ENCODE measurements at regions not wholly inside any gene's neighbourhood (a gene's known extent, or its start where the extent isn't known, plus 50 kb on each side); places are given as distances from the start of the nearest gene placed in this dataset.

DNA sequence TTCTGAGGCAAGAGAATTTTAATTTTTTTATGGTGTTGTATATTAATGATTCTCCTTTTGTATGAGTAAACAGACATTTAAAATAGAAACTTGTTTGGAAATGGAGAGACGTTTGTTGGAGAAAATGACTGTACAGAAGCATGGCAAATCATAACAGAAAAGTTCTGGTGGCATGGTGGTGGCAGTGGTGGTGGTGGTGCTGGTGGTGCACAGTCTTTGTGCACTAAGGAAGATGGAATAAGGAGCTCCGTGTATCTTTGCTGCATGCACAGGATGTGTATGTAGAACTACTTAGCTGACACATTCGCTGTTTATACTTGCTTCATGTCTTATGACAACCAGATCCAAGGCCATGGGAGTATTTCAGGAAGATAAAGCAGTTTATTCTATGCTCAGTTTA is 294.9 kb downstream of the UTRN start:
- no peak for DNase-seq (ENCODE audit: low read depth)

DNA sequence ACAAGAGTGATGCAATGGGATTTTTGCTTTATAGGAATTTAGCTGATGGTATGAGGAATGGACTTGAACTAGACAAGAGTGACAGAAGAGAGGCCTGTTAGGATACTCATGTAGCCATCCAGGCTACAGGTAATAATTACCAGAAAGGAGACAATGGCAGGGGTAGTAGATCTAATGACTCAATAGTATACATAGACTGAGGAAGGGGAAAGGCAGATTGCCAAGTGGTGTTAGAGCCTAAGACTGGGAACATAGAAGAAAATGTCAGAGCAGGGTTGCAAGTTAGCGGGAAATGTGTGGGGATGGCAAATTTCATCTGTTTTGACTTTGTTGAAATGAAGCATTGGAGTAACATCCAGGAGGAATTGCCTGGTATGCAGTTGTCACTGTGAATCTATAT is 295.6 kb downstream of the UTRN start:
- DNase-seq (ENCODE audit: low read depth) = no peak

DNA sequence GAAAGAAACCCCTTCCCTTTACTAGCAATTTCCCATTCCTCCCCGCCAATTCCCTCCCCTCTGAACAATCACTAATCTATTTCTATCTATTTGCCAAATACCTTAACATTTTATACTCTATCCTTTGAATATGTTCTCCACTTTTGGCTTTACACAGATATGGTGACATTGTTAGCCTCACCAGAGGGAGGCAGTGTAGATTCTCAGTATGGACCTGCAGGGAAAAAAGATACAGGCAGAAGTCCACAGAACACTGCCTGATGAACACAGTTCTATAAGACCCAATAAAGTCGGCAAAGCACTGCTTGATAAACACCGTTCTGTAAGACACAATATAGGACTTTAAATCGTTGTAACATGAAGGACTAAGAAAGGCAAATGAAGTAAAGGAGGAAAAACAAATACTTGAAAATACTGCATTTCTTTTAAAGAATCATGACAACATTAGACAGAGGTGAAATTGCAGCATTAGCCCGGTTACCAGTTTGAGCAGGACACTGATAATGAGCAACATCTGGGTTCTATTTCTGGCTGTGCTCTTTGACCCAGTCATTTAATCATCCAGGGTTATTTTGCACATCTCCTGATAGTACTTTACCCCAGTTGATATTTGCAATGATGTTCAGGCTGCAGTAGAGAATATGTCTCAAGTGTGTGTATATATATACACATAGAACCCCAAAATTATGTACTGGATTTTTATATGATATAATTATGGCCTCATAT is 296.8 kb downstream of the UTRN start:
- DNase-seq (ENCODE audit: low read depth) = no peak

DNA sequence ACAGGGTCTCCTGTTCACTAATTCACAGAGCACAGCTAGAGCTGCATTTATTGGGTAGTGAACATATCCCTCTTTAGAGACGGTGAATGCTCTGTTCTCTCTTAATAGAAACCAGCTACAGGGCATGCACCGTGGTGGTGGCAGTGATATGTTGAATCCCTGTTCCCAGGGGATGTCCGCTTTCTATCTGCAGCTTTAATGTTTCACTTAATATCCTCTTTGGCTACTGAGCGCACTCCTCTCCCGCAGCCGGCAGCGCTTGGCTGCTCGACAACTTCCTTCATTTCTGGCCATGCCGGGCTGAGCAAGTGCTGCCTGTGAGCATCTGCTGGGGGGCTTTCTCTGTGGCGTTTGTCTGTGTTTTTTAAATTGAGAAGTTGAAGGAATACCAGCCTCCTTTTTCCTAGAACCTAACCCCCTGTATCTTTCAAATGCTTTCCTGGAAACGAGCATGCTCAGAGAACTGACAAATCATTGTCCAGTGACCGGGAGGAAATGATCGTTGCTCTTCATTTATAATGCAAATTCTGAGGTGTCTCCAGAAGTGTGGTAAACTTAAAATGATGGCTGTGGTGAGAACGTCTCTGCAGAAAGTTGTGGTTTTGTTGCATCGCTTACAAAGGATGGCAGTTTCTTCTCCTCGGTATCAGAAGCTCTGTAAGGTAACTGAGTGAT is 297.9 kb downstream of the UTRN start:
- no peak for DNase-seq (ENCODE audit: low read depth)

DNA sequence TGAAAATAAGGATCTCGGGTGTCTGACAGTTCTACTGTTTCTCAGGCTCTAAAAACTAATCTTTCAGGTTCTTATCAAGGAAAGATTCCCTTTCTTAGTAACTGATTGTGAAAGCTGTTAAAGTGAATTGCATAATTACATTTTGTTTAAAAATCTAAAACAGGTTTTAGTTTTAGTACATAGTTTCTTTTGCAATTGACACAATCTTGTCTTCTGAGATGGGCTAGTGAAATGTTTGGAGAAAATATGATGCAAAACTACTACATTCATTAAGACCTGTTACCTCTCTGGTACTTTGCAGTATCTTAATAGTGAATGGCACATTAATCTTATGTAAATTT is 298.4 kb downstream of the UTRN start:
- no peak for DNase-seq (ENCODE audit: low read depth)

- DNase-seq (ENCODE audit: low read depth) = no peak
Measured at GRCh38 chr6:144585217-144585814, 300.2 kb downstream of the UTRN start.

DNA sequence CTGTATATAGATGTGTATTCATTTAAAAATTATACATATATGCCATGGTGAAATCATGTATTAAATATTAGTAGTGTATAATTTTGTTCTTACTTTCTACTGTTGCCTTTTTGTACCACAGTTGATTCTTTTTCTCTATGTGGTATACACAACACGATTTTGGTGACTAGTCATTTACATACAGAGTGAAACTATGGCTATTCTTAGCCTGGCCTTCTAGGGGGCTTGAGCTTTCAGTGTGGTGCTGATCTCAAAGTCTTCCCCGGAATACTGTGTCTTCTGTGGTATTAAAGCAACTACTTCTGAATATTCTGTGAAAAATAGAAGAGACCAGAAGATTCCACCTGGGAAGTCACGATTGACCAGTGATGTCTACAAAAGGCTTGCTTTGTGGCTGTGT is 301.9 kb downstream of the UTRN start:
- no peak for DNase-seq (ENCODE audit: low read depth)

DNA sequence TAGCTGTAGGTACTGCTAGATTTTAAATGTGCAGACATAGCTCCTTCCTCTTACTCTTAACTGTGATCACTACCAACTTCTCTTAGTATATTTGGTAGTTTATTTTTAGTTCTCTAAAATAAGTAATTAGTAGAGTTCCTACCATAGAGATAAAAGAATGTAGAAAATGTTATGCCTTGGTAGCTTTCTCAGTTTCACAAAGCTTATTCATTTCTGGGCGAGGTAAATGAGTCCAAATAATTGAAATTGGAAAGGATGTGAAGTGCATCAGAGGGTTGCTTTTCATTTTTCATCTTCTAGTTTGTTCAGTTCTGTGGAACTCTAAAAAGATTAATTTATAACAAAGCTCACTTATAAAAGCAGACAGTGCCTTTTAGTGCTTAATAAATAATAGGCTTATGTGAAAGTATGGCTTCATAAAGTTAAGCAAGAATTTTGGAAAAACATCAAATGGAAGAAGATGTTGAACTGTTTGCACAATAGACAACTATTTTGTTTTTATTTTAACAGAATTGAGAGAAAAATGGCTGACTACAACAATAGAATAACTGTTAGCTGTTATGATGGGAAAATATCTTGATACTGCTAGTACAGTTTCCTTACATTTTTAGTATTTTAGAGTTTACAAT is 303.7 kb downstream of the UTRN start:
- no peak for DNase-seq (ENCODE audit: low read depth)

DNA sequence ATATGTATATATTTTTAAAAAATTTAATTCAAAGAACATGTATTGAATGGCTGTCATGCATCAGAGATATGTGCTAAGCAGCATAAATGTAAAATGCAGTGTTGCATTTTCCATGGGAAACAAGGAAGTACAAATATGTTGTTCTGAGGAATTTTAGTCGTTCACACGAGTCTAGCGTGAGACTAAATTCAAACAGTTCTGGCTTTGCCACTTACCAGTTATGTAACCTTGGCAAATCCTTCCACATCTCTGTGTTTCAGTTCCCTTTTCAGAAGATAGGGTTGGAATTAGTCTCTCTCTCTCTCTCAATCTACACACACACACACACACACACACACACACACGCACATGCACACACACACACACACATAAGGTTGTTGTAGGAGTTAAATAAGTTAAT is 305.4 kb downstream of the UTRN start:
- DNase-seq (ENCODE audit: low read depth) = no peak

DNA sequence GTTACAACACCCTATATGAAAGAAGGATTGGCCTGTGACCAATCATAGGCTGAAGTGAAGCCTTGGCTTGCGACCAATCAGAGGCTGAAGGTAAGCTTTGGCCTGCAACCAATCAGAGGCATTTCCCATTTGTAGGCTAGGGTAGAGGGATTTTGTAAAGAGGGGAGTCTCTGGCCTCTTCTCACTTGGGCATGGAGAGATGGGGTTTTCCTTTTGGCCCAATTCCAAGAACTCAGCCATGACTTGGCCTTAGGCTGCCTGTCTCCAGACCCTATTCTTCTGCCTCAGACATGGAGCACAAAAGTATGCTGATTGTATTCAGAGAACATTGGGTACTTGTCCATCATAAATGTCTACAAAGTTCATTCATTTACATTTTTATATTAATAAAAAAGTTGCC is 308.3 kb downstream of the UTRN start:
- DNase-seq (ENCODE audit: low read depth) = no peak

DNA sequence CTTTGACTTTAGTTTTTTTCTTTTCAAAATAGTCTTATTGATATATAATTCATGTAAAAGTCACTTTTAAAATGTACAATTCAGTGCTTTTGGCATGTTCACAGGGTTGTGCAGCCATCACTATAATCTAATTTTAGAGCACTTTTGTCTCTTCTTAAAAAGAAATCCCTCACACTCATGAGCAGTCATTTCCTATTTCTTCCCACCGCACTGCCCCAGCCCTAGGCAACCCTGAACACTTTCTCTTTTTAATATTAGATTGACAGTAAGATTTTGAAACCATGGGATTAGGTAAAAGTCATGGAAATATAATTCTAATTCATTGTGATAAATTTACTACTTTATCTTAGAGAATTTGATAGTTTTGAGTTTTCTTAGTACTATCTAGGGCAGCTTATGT is 309.4 kb downstream of the UTRN start:
- DNase-seq (ENCODE audit: low read depth) = no peak

- no peak for DNase-seq (ENCODE audit: low read depth)
Measured at GRCh38 chr6:144595266-144595665, 310.1 kb downstream of the UTRN start.

DNA sequence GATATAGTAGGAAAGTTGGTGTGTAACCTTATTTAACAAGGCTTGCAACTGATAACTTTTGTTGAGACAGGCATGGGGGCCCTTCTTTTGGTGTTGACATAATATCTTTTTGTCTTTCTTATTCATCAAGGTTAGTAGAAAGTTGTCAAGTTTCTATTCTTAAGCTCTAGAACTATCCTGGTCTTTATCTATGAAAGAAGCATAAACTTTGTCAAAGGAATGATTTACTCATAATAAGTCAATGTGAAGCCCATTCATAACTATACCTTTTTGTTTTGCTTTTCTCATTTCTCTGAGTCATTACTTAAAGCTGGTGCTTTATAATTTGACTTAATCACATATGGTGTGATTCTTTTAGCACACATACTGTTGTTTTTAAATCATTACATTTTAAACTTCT is 312.4 kb downstream of the UTRN start:
- DNase-seq (ENCODE audit: low read depth) = no peak

- no peak for DNase-seq (ENCODE audit: low read depth)
Measured at GRCh38 chr6:144599615-144600014, 314.5 kb downstream of the UTRN start.

GRCh38 chr6:144601221-144601620 is 316.1 kb downstream of the UTRN start:
- DNase-seq (ENCODE audit: low read depth) = no peak

DNA sequence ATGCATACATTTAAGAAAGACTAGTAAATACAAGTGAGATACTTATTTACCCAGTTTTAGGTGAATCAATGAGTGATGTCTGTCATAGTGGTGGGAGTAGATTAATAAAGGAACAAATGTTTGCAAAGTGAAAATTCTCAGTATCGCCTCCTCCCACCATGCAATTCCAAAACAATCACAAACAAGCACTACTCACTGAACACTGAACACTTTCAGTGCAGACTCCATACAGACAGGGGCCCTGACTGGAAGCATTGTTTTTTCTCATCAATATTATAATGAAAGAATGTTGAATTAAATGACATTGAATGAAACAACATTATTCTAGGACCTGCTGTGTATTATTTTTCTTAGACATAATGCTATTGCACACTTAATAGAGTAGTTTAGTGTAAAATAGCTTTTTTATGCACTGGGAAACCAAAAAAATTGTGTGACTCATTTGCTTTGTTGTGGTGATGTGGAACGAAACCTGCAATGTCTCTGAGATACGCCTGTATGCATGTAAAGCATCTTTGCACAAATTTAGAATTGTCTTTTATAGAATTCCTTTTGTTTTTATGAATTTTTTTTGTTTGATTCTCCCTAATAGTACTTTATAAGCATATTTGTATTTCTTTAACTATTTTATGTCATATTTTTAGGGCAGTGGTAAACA is 317.5 kb downstream of the UTRN start:
- no peak for DNase-seq (ENCODE audit: low read depth)

- DNase-seq (ENCODE audit: low read depth) = no peak
Measured at GRCh38 chr6:144606083-144606482, 320.9 kb downstream of the UTRN start.

DNA sequence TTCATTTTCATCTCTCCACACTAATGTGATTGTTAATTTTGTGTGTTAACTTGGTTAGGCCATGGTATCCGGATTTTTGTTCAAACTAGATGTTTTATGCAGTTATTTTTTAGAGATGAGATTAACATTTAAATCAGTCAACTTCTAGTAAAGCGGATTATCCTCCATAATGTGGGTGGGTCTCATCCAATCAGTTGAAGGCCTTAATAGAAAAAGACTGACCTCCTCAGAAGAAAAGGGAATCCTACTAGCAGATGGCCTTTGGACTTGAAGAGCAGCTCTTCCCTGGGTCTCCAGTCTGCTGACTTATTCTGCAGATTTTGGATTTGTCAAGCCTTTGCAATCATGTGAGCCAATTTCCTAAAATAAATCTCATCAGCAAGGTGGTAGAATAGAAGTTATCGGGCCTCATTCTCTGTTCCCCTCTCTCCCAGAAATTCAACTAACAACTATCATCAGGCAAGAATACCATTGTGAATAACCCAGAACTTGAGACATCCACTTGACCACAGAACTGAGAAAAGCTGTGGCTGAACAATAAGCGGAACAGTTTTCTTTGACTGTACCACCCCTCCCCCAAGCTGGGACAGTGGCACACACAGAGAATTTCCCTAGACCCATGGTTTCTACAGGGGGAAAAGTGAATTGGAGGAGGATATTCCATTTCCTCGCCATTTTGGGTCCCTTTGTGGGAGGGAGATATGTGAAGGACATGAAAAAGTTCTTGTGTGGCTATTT is 323.0 kb downstream of the UTRN start:
- no peak for DNase-seq (ENCODE audit: low read depth)

DNA sequence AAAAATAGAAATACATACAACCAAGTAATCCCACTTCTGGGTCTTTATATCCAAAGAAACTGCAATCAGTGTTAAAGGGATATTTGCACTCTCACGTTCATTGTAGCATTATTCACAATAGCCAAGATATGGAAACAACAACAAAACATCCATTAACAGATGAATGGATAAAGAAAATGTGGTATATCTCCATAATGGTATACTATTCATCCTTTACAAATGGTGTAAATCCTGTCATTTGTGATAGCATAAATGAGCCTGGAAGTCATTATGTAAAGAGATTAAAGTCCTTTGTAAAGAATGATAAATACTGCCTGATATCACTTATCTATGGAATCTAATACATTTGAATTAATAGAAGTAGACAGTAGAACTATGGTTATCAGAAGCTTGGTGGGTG is 327.7 kb downstream of the UTRN start:
- no peak for DNase-seq (ENCODE audit: low read depth)

- no peak for DNase-seq (ENCODE audit: low read depth)
Measured at GRCh38 chr6:144613859-144614258, 328.7 kb downstream of the UTRN start.

DNA sequence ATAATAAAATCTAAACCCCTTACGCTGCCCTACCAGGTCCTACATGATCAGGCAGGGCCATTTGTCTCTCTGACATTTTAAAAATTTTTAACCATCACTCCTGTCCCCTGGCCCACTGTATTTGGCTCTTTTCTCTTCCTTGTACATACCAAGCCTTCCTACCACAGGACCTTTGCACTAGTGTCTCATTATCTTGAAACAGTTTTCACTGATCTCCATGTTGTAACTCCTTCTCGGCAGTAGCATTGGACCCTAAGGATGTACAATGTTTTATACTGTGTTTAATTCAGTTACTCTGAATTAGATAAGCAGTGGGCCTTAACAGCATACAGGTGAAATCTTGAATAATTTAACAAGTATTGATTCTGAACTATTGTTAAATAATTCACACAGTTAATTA is 330.7 kb downstream of the UTRN start:
- DNase-seq (ENCODE audit: low read depth) = no peak

GRCh38 chr6:144617191-144617590 is 332.1 kb downstream of the UTRN start:
- no peak for DNase-seq (ENCODE audit: low read depth)
